ENCODE measurements at regions not wholly inside any gene's neighbourhood (a gene's known extent, or its start where the extent isn't known, plus 50 kb on each side); places are given as distances from the start of the nearest gene placed in this dataset.

DNA sequence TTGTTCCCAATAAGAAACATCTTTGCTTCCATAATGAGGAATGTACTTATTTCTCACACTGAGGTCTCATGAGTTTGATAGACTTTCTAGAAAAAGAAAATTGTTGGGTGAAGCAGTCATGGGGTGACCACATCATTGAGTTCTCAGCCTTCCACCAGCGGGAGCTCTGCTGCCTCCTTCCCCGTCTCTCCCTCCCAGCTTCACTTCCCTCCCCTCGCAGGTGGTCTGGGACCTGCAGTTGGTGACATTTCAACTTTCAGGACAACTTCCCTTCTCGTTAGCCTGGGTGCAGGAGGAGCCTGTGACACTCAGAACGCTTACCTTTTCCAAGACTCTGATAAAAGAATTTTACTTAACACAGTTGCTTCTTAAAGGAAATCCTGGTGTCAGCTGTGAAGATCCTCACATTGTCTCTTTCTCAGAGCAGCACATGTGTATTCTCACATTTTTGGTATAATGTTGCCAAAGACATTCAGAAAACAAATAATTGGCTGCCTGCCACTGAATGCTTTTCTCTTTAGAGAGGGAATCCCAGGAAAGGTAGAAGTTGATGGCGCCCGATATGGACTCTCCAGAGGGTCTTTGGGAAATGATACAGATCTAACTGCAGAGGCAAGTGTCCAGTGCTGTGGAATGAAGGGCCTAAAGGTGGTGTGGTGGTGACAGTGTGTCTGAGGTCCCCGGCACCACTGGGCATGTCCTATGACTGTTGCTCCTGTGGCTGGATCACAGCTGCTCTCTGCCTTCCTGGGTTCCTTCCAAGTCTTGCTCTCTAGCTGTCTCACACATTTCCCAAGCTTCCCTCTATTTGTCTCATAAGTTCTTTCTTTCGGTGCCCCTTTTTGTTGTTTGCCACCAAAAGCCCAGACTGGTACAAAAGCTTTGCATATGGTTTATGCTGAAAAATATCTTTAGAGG lies 238.1 kb downstream of the GAS1 start:
- TF ChIP-seq, protein P1, sequence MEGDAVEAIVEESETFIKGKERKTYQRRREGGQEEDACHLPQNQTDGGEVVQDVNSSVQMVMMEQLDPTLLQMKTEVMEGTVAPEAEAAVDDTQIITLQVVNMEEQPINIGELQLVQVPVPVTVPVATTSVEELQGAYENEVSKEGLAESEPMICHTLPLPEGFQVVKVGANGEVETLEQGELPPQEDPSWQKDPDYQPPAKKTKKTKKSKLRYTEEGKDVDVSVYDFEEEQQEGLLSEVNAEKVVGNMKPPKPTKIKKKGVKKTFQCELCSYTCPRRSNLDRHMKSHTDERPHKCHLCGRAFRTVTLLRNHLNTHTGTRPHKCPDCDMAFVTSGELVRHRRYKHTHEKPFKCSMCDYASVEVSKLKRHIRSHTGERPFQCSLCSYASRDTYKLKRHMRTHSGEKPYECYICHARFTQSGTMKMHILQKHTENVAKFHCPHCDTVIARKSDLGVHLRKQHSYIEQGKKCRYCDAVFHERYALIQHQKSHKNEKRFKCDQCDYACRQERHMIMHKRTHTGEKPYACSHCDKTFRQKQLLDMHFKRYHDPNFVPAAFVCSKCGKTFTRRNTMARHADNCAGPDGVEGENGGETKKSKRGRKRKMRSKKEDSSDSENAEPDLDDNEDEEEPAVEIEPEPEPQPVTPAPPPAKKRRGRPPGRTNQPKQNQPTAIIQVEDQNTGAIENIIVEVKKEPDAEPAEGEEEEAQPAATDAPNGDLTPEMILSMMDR (IDR thresholded peaks at IDR 0.05; ENCODE audit: low read depth, low read length), result no peak
- H3K4me3 ChIP-seq (ENCODE audit: low read depth, low read length), result no peak overlapping the region

DNA sequence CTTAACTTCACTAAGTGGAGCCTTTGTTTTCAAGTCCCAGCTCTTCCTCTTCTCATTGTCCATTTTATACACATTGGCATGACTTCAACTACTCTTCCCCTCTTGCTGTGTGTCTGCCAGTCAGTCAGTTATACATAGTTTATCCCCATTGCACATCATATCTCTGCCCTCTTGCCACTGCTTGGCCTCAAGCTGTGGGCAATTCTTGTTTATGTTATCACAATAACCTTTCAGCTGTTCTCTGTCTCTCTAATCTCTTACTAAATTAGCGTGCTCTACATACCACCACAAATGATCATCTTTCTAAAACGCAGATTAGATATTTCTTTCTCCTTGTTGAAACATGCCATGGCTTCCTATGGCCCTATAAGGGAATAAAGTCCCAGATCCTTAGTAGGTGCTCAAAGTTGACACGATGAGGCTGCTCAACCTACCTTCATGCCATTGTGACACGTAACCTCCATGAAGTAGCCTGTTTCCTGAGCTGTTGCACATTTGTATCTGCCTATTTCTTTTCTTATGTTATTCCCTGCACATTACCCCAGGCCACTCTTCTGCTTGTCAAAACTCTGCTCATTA lies 239.3 kb downstream of the GAS1 start:
- H3K4me3 ChIP-seq (ENCODE audit: low read depth, low read length), result no peak overlapping the region
- TF ChIP-seq, protein P1 (IDR thresholded peaks at IDR 0.05; ENCODE audit: low read depth, low read length), result no peak

DNA sequence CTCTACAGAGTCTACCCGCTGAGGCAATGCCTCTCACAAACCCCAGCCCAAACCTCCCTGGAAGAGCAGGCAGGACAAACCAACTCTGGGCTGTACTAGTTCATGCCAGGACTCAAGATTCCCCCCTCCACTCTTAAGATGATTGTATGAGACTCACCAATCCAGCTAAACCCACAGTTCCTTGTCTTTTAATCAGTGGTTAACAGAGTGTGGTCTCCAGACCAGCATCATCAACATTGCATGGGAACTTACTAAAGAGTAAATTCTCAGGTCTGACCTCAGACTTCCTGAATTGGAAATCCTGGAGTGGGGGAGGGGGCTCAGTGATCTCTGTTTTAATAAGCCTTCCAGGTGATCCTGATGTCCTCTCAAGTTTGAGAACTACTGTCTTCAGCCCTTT lies 240.9 kb downstream of the GAS1 start:
- H3K4me3 ChIP-seq (ENCODE audit: low read depth, low read length), result no peak overlapping the region
- TF ChIP-seq, protein P1 (IDR thresholded peaks at IDR 0.05; ENCODE audit: low read depth, low read length), result no peak

DNA sequence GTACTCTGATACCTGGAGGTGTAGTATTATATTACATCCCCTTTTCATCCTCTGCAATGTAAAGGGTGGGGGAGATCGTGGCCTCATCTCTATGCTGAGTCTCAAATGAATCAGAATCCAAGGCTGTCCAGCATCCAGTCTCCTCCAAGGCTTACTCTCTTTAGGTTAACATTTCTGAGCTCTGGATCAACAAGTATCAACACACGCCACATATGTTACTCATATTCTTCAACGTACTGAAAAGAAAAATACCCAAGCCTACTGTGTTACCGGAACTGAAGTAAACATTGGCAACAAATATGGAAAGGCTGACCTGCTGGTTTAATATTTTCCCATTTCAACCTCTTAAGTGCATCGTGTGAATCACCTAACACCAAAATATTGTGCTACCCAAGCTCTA lies 241.8 kb downstream of the GAS1 start:
- TF ChIP-seq, protein P1 (IDR thresholded peaks at IDR 0.05; ENCODE audit: low read depth, low read length), result no peak
- no peak overlapping the region for H3K4me3 ChIP-seq (ENCODE audit: low read depth, low read length)

DNA sequence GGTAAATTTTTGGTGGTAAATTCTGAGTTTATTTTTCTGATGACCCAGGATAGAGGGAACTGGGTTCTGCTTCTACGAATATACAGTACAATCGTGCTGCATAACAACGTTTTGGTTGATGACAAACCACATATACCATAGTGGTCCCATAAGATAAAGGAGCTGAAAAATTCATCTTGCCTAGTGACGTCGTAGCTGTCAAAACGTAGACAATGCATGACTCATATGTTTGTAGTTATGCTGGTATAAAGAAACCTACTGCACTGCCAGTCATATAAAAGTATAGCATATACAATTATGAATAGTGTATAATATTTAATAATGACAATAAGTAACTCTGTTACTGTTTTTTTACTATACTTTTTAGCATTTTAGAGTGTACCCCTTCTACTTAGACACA lies 244.0 kb downstream of the GAS1 start:
- no peak overlapping the region for H3K4me3 ChIP-seq (ENCODE audit: low read depth, low read length)
- TF ChIP-seq, protein P1 (IDR thresholded peaks at IDR 0.05; ENCODE audit: low read depth, low read length), result no peak

DNA sequence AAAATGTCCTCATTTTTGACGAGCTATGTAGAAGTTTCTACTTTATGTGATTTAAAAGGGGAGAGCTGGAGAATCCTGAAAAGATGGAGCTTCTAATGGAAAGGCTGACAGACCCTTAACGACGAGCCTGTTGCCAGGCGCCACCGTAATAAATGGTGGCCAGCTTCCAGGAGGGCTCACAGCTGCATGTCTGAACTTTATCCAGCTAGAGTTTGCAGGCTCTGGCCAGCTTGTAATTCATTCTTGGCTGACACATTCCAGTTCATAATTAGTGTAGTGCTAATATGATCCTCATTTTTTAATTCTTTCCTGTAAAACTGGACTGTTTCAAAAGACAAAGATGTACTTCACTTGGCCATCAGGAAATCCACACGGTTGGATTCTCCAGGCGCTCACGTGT lies 246.7 kb downstream of the GAS1 start:
- no peak overlapping the region for H3K4me3 ChIP-seq (ENCODE audit: low read depth, low read length)
- TF ChIP-seq, protein P1 (IDR thresholded peaks at IDR 0.05; ENCODE audit: low read depth, low read length), result no peak

DNA sequence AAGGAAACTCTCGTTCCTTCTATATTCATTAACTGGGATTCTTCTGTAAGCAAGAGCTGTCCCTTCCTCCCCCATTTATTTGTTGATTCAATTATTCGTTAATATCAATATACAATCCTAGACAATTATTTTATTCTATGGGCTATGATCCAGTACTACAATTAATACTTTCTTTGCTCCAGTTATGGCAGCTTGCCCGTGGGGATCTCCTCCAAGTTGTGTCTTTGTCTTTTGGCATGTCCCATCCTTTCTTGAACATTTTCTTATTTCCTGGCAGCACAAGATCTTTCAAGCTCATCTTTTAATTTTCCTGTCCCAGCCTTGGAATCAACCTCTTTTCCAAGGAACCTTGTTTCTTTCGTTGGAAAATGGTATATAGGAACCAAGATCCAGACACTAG lies 249.3 kb downstream of the GAS1 start:
- TF ChIP-seq, protein P1 (IDR thresholded peaks at IDR 0.05; ENCODE audit: low read depth, low read length), result no peak
- no peak overlapping the region for H3K4me3 ChIP-seq (ENCODE audit: low read depth, low read length)

Measured in WI38 (cell line).